Hepatocyte (in vitro differentiated cells): ENCODE measurements at regions not wholly inside any gene's neighbourhood (a gene's known extent, or its start where the extent isn't known, plus 50 kb on each side); places are given as distances from the start of the nearest gene placed in this dataset.

Source experiments
- DNase-seq: peaks from one replicate; pipeline ENCODE4 v3.0.0-alpha.2; 2016; ENCODE audit warnings: low spot score
- H2AFZ ChIP-seq: fragments of 200-600 bp; sonication (generic); 2 replicates; pipeline ENCODE4 v1.6.0; 2016; ENCODE audit warnings: antibody characterized with exemption, mild to moderate bottlenecking
- H3K27ac ChIP-seq: fragments of 200-600 bp; sonication (generic); 2 replicates; pipeline ENCODE4 v1.5.1; 2016; ENCODE audit warnings: mild to moderate bottlenecking
- H3K27me3 ChIP-seq: fragments of 200-600 bp; sonication (generic); 2 replicates; pipeline ENCODE4 v1.6.1; 2016
- H3K36me3 ChIP-seq: fragments of 200-600 bp; sonication (generic); replicated peaks from 2 replicates; pipeline ENCODE4 v1.5.1; 2016; ENCODE audit warnings: low read depth; ENCODE audit not compliant: insufficient read depth
- H3K4me1 ChIP-seq: fragments of 200-600 bp; sonication (generic); 2 replicates; pipeline ENCODE4 v1.5.1; 2016; ENCODE audit warnings: mild to moderate bottlenecking, moderate library complexity; ENCODE audit not compliant: insufficient read depth
- H3K4me2 ChIP-seq: fragments of 200-600 bp; sonication (generic); 2 replicates; pipeline ENCODE4 v1.6.0; 2016
- H3K4me3 ChIP-seq: fragments of 200-600 bp; sonication (generic); 2 replicates; pipeline ENCODE4 v1.5.1; 2016; ENCODE audit warnings: mild to moderate bottlenecking
- H3K79me2 ChIP-seq: fragments of 200-600 bp; sonication (generic); 2 replicates; pipeline ENCODE4 v1.6.0; 2017; ENCODE audit warnings: mild to moderate bottlenecking
- H3K9me2 ChIP-seq: fragments of 200-600 bp; sonication (generic); replicated peaks from 2 replicates; pipeline ENCODE4 v1.6.0; 2017; ENCODE audit warnings: mild to moderate bottlenecking; ENCODE audit not compliant: insufficient read depth
- H3K9me3 ChIP-seq: fragments of 200-600 bp; sonication (generic); 2 replicates; pipeline ENCODE4 v1.5.1; 2016; ENCODE audit warnings: low read depth, mild to moderate bottlenecking
- H4K20me1 ChIP-seq: fragments of 200-600 bp; sonication (generic); 2 replicates; pipeline ENCODE4 v1.6.0; 2016; ENCODE audit warnings: mild to moderate bottlenecking; ENCODE audit not compliant: insufficient read depth, poor library complexity, severe bottlenecking
- EZH2 ChIP-seq: fragments of 200-600 bp; sonication (generic); IDR thresholded peaks from 2 replicates; pipeline ENCODE4 v1.6.1; 2016; ENCODE audit warnings: antibody characterized with exemption, mild to moderate bottlenecking, borderline replicate concordance
- EZH2phosphoT487 ChIP-seq: fragments of 200-600 bp; sonication (generic); IDR thresholded peaks from one replicate; pipeline ENCODE4 v1.6.1; 2018; ENCODE audit warnings: antibody characterized with exemption, mild to moderate bottlenecking, low read depth, moderate library complexity; ENCODE audit not compliant: unreplicated experiment, severe bottlenecking
- WGBS: methylation state at CpG from one replicate; pipeline ENCODE4 v1.1.6; 2016; ENCODE audit warnings: low lambda C conversion rate; ENCODE audit errors: missing lambda C conversion rate; 5-methylcytosine and 5-hydroxymethylcytosine counted together
- TF ChIP-seq, protein P1 (sequence below): fragments of 200-600 bp; sonication (generic); IDR thresholded peaks from 2 replicates; pipeline ENCODE4 v1.5.1; 2016; ENCODE audit warnings: antibody characterized with exemption, mild to moderate bottlenecking; ENCODE audit not compliant: poor library complexity

DNA sequence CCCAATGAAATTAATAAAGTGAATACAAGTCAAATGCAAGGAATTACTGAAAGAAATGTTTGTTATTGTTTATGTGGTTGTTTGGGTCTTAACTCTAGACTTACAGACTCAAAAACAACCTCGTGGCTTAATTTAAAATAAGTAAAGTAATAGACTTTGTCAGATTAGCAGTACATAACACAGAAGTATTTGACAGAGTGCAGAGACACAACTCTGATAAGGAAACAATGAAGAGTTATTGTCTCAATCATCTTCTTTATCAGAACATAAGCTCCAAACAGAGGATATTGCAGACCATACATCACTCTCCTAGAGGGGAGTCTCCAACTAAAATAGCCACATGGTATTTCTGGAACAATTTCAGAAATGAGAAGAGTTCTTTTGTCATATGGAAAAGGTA lies 487.7 kb upstream of the HS3ST5 start:
- Histone ChIP-seq H3K27me3 (no peaks in the 10 kb centered on the region), H3K36me3 (no peaks in the 10 kb centered on the region), H3K4me3 (no peak overlapping the region), H3K4me2 (no peak overlapping the region), H3K79me2 (no peaks in the 10 kb centered on the region), H2AFZ (no peak overlapping the region), H3K9me3 (no peaks in the 10 kb centered on the region), H4K20me1 (no peaks in the 10 kb centered on the region), H3K4me1 (no peaks in the 10 kb centered on the region), H3K27ac (no peak overlapping the region), H3K9me2 (no peaks in the 10 kb centered on the region)
- TF ChIP-seq, protein P1, sequence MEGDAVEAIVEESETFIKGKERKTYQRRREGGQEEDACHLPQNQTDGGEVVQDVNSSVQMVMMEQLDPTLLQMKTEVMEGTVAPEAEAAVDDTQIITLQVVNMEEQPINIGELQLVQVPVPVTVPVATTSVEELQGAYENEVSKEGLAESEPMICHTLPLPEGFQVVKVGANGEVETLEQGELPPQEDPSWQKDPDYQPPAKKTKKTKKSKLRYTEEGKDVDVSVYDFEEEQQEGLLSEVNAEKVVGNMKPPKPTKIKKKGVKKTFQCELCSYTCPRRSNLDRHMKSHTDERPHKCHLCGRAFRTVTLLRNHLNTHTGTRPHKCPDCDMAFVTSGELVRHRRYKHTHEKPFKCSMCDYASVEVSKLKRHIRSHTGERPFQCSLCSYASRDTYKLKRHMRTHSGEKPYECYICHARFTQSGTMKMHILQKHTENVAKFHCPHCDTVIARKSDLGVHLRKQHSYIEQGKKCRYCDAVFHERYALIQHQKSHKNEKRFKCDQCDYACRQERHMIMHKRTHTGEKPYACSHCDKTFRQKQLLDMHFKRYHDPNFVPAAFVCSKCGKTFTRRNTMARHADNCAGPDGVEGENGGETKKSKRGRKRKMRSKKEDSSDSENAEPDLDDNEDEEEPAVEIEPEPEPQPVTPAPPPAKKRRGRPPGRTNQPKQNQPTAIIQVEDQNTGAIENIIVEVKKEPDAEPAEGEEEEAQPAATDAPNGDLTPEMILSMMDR = no peak
- no peak for TF ChIP-seq EZH2
- no peak for TF ChIP-seq EZH2phosphoT487
- 37% methylated on average over 1 of the region's 1 CpG for whole genome bisulfite sequencing
- DNase-seq = no peak

DNA sequence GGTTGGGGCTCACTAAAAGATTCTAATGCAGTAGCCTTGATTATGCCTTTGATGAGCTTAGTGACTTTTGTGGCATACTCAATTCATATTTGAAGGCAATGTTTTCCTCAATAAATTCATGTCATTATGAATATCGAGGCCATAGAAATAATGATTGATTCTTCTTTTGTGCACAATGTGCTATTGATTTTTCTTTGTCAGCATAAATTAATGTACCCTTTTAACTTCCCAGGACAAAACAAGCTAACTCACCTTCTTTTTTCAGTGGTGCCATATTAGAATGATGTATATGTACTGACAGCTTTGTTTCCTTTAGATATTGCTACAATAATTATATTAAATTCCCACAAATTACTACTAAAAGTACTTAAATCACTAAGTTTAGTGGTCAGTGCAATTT lies 484.3 kb upstream of the HS3ST5 start:
- Histone ChIP-seq H2AFZ (no peak overlapping the region), H3K9me2 (no peaks in the 10 kb centered on the region), H3K79me2 (no peaks in the 10 kb centered on the region), H3K4me3 (no peak overlapping the region), H3K27ac (no peak overlapping the region), H3K27me3 (no peaks in the 10 kb centered on the region), H3K4me1 (no peaks in the 10 kb centered on the region), H3K4me2 (no peak overlapping the region), H4K20me1 (no peaks in the 10 kb centered on the region), H3K9me3 (no peaks in the 10 kb centered on the region), H3K36me3 (no peaks in the 10 kb centered on the region)
- 93% methylated on average over 1 of the region's 1 CpG for WGBS
- no peak for DNase-seq
- TF ChIP-seq EZH2 (no peak), EZH2phosphoT487 (no peak)
- TF ChIP-seq, protein P1 = no peak

DNA sequence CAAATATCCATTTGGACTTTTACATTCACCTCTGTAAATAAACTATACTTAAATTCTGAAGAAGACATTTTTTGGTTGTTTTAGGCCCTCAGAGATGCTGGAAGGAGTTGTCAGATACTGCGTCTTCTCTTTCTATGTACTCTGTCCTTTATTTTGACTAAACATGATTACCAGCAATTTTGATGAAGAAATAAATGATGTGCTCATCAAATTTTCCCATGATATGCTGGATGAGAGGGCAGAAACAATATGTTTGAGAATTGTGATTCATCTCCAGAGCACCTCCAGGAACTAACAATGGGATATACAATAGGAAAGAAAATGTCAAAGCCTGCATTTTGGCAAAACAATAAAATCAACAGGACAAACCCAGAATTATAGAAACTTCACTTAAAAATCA lies 481.6 kb upstream of the HS3ST5 start:
- Histone ChIP-seq H3K79me2 (no peaks in the 10 kb centered on the region), H3K36me3 (no peaks in the 10 kb centered on the region), H3K27me3 (no peaks in the 10 kb centered on the region), H2AFZ (no peak overlapping the region), H3K4me3 (no peak overlapping the region), H3K4me2 (no peak overlapping the region), H3K9me2 (no peaks in the 10 kb centered on the region), H3K27ac (no peak overlapping the region), H4K20me1 (no peaks in the 10 kb centered on the region), H3K4me1 (no peaks in the 10 kb centered on the region), H3K9me3 (no peaks in the 10 kb centered on the region)
- TF ChIP-seq EZH2phosphoT487 = no peak
- TF ChIP-seq EZH2 = no peak
- TF ChIP-seq, protein P1 = no peak
- WGBS = 88% methylated on average over 1 of the region's 1 CpG
- no peak for DNase-seq

DNA sequence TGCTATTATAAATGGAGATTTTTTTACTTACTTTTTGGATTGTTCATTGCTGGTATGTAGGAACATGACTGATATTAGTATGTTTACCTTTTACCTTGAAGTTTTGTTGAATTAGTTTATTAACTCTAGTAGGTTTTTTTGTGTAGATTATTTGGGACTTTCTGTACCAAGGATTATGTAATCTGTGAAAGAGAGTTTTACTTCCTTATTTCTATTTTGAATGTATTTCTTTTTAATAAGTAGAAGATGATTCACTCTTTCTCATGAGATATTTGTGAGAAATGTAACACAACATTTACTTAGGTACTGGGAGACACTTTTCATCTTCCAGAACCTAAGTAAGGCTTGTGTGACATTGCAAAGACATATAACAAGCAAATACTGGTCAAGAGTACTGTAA lies 473.9 kb upstream of the HS3ST5 start:
- no peak for TF ChIP-seq EZH2phosphoT487
- TF ChIP-seq EZH2 = no peak
- TF ChIP-seq, protein P1 = no peak
- Histone ChIP-seq H3K79me2 (no peaks in the 10 kb centered on the region), H3K4me1 (no peaks in the 10 kb centered on the region), H3K9me2 (no peaks in the 10 kb centered on the region), H2AFZ (no peak overlapping the region), H3K36me3 (no peaks in the 10 kb centered on the region), H3K4me3 (no peak overlapping the region), H4K20me1 (no peaks in the 10 kb centered on the region), H3K27me3 (no peaks in the 10 kb centered on the region), H3K9me3 (no peaks in the 10 kb centered on the region), H3K27ac (no peak overlapping the region), H3K4me2 (no peak overlapping the region)
- DNase-seq = no peak
